ENCODE measurements at regions not wholly inside any gene's neighbourhood (a gene's known extent, or its start where the extent isn't known, plus 50 kb on each side); places are given as distances from the start of the nearest gene placed in this dataset.

DNA sequence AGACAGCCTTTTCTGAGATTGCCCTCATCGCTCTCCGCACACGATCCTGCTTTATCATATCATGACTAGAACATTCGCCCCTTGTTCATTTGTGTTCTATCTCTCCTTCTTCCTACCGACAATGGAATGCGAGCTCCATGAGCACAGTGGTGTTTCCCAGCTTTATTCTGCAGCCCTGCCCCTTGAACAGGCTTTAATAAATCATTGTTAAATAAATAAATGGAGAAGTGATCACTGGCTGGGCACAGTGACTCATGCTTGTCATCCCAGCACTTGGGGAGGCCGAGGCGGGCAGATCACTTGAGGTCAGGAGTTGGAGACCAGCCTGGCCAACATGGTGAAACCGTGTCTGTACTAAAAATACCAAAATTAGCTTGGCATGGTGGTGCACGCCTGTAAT is 1063.3 kb upstream of the EEF2KMT start:
- no peak for DNase-seq (ENCODE audit: low spot score)
- Mint-ChIP-seq H3K27ac (ENCODE audit: unreplicated experiment) (no peak overlapping the region), H3K9me3 (ENCODE audit: low read depth) (peaks cover 21% of the 10 kb centered on the region), H3K27me3 (ENCODE audit: low read depth) (no peaks in the 10 kb centered on the region), H3K36me3 (ENCODE audit: low read depth) (no peaks in the 10 kb centered on the region), H3K4me3 (ENCODE audit: unreplicated experiment) (no peak overlapping the region), H3K4me1 (ENCODE audit: low read depth) (no peaks in the 10 kb centered on the region)
- TF ChIP-seq, protein P1, sequence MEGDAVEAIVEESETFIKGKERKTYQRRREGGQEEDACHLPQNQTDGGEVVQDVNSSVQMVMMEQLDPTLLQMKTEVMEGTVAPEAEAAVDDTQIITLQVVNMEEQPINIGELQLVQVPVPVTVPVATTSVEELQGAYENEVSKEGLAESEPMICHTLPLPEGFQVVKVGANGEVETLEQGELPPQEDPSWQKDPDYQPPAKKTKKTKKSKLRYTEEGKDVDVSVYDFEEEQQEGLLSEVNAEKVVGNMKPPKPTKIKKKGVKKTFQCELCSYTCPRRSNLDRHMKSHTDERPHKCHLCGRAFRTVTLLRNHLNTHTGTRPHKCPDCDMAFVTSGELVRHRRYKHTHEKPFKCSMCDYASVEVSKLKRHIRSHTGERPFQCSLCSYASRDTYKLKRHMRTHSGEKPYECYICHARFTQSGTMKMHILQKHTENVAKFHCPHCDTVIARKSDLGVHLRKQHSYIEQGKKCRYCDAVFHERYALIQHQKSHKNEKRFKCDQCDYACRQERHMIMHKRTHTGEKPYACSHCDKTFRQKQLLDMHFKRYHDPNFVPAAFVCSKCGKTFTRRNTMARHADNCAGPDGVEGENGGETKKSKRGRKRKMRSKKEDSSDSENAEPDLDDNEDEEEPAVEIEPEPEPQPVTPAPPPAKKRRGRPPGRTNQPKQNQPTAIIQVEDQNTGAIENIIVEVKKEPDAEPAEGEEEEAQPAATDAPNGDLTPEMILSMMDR (IDR thresholded peaks at IDR 0.05), result no peak

DNA sequence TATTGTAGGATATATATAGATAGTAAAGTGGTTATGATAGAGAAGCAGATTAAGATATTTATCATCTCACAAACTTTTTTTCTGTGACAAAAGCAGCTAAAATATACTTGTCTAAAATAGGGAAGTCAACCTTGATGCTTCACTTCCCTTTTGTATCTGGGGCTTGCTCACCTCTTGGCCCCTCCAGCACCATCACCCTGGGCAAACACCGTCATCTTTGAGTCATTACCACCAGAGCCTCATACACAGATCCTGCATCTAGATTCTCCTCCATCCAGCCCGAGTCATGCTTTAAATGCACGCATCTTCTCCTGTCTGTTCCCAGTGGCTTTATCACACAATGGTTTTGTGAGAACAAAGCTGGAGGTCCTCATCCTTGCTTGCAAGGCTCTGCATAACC is 1062.7 kb upstream of the EEF2KMT start:
- H3K27me3 Mint-ChIP-seq (ENCODE audit: low read depth), result no peaks in the 10 kb centered on the region
- H3K9me3 Mint-ChIP-seq (ENCODE audit: low read depth), result peaks cover 21% of the 10 kb centered on the region
- no peak overlapping the region for H3K4me3 Mint-ChIP-seq (ENCODE audit: unreplicated experiment)
- no peaks in the 10 kb centered on the region for H3K36me3 Mint-ChIP-seq (ENCODE audit: low read depth)
- no peak for DNase-seq (ENCODE audit: low spot score)
- no peaks in the 10 kb centered on the region for H3K4me1 Mint-ChIP-seq (ENCODE audit: low read depth)
- no peak overlapping the region for H3K27ac Mint-ChIP-seq (ENCODE audit: unreplicated experiment)
- TF ChIP-seq, protein P1 (IDR thresholded peaks at IDR 0.05), result no peak

DNA sequence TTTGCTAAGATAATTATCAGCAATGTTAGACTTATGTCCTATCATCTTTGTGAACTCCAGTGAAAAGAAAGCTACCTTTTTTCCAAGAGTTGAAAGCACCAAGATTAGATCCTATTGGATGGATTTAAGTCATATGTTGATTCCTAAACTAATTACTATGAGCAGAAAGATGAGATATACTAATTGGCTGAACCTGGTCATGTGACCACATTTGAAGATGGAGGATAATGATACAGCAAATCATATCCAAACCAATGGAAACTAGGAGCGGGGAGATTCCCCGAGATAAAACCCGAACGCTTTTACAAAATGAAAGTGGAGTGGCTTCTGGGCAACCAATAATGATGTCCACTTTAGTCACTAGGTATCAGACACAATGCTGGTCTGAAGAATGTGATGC is 1060.2 kb upstream of the EEF2KMT start:
- TF ChIP-seq, protein P1 (IDR thresholded peaks at IDR 0.05), result no peak
- Mint-ChIP-seq H3K27me3 (ENCODE audit: low read depth) (no peaks in the 10 kb centered on the region), H3K36me3 (ENCODE audit: low read depth) (no peaks in the 10 kb centered on the region), H3K9me3 (ENCODE audit: low read depth) (peaks cover 21% of the 10 kb centered on the region), H3K4me3 (ENCODE audit: unreplicated experiment) (no peak overlapping the region), H3K4me1 (ENCODE audit: low read depth) (no peaks in the 10 kb centered on the region), H3K27ac (ENCODE audit: unreplicated experiment) (no peak overlapping the region)
- DNase-seq (ENCODE audit: low spot score), result no peak

DNA sequence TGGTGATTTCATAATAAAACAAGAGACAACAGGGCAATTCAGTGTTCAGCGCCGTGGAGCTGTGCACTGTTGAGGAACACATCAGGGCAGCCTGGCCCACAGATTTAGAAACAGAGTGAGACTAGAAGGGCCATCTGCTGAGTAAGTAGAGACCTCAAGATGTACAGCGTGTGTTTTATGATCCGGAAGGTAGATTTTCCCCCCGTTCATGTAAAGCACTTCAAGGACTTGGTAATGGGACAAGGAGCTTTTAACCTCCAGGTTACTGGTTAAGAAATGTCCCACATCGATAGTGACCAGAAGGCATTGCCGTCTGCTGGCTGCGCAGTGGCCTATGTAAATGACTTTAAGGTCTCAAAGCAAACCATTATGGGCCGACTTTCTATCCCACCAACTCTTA is 1057.7 kb upstream of the EEF2KMT start:
- no peak overlapping the region for H3K27ac Mint-ChIP-seq (ENCODE audit: unreplicated experiment)
- H3K4me1 Mint-ChIP-seq (ENCODE audit: low read depth), result no peaks in the 10 kb centered on the region
- H3K4me3 Mint-ChIP-seq (ENCODE audit: unreplicated experiment), result no peak overlapping the region
- no peak for DNase-seq (ENCODE audit: low spot score)
- peaks cover 21% of the 10 kb centered on the region for H3K9me3 Mint-ChIP-seq (ENCODE audit: low read depth)
- H3K27me3 Mint-ChIP-seq (ENCODE audit: low read depth), result no peaks in the 10 kb centered on the region
- no peaks in the 10 kb centered on the region for H3K36me3 Mint-ChIP-seq (ENCODE audit: low read depth)
- TF ChIP-seq, protein P1 (IDR thresholded peaks at IDR 0.05), result no peak

DNA sequence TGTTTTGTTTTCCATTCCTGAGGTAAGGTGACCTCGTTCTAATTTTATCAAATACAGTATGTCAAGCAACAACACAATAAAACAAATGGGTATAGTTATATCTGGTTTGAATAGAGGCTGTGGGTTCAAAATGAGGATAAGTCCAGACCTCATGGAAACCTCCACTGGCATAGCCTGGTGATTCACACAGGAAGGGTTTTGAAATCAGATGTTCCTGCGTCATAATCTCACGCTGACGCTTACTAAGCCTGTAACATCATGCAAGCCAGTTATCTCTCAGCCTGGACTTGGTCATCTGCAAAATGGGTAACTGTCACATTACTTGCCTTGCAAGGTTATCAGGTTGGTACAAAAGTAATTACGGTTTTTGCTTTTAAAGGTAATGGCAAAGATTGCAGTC is 1056.3 kb upstream of the EEF2KMT start:
- peaks cover 14% of the 10 kb centered on the region for H3K9me3 Mint-ChIP-seq (ENCODE audit: low read depth)
- no peaks in the 10 kb centered on the region for H3K36me3 Mint-ChIP-seq (ENCODE audit: low read depth)
- H3K27ac Mint-ChIP-seq (ENCODE audit: unreplicated experiment), result no peak overlapping the region
- no peaks in the 10 kb centered on the region for H3K27me3 Mint-ChIP-seq (ENCODE audit: low read depth)
- H3K4me1 Mint-ChIP-seq (ENCODE audit: low read depth), result no peaks in the 10 kb centered on the region
- no peak overlapping the region for H3K4me3 Mint-ChIP-seq (ENCODE audit: unreplicated experiment)
- DNase-seq (ENCODE audit: low spot score), result no peak
- TF ChIP-seq, protein P1 (IDR thresholded peaks at IDR 0.05), result no peak

Measured in chondrocyte (in vitro differentiated cells).